ACHN (cell line): ENCODE measurements at regions not wholly inside any gene's neighbourhood (a gene's known extent, or its start where the extent isn't known, plus 50 kb on each side); places are given as distances from the start of the nearest gene placed in this dataset.
"Not testable (repeated sequence)": the region's sequence is repeated elsewhere in the genome, so short reads cannot be mapped to it uniquely, and the experiment has no call there.

Experiments
- DNase-seq: peaks from one replicate; pipeline ENCODE4 v3.0.0-alpha.2; 2015
- in situ Hi-C: cut with HindIII; loops from 2 replicates; pipeline ENCODE4 v1.10.0; 2017; ENCODE audit warnings: low sequenced_read_pairs, low pct_ligation_motif_present, low pct_unique_long_range_greater_than_20kb

DNA sequence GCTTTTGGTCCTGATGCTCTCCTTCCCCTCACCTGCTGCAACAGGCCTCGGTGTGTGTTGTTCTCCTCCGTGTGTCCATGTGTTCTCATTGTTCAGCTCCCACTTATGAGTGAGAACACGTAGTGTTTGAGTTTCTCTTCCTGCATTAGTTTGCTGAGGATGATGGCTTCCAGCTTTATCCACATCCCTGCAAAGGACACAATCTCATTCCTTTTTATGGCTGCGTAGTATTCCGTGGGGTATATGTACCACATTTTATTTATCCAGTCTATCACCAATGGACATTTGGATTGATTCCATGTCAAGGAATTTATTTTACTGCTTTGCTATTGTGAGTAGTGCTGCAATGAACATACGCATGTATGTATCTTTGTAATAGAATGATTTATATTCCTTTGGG is 116.9 kb upstream of the SIRPG start:
- in situ Hi-C loops = no loop called here

GRCh38 chr20:1773816-1774215 is 116.2 kb upstream of the SIRPG start:
- DNase-seq = no peak
- in situ Hi-C loops = no loop called here

More for the DNA sequence above, 116.9 kb upstream of the SIRPG start:
- DNase-seq = no peak

DNA sequence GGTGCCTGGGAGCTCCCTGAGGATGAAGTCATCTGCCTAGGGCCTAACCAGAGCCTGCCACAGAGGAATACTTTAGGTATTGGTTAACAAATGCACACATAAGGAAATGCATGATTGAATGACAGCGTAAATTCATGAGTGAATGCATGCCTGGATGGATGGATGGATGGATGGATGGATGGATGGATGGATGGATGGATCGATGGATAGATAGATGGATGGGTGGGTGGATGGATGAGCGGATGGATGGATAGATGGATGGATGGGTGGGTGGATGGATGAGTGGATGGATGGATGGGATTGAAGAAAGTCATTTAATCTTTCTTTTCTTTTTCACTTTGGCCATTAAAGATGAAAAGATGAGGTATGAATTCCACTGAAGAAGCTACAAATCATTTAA is 111.9 kb upstream of the SIRPG start:
- in situ Hi-C loops = no loop called here
- DNase-seq = no peak

- in situ Hi-C loops = no loop called here
- no peak for DNase-seq
These were observed 109.2 kb upstream of the SIRPG start for GRCh38 chr20:1766731-1767130.

GRCh38 chr20:1764136-1765033 is 106.8 kb upstream of the SIRPG start:
- DNase-seq = peak; percentile 72
- in situ Hi-C loops = no loop called here

DNA sequence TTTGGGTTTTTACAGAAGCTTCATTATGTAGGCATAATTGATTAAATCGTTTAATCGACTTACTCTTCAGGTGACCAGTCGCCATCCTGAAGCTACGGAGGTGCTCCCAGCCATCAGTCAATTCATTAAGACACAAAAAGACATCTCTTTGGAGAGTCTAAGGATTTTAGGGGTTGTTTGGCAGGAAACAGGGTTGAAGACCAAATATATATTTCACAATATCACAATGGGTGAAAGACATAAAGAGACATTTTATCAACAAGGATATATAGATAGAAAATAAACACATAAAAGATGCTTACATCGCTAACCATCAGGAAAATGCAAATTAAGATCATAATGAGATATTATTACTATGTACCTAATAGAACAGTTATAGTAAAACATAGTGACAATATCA is 104.0 kb upstream of the SIRPG start:
- DNase-seq = no peak
- in situ Hi-C loops = no loop called here

- peak; percentile 78 for DNase-seq
- in situ Hi-C loops = no loop called here
These were observed 103.5 kb upstream of the SIRPG start for GRCh38 chr20:1761116-1761515.

GRCh38 chr20:1758765-1759164 is 101.2 kb upstream of the SIRPG start:
- in situ Hi-C loops = no loop called here
- no peak for DNase-seq

GRCh38 chr20:1757606-1758512 is 100.3 kb upstream of the SIRPG start:
- in situ Hi-C loops = no loop called here
- DNase-seq = no peak

DNA sequence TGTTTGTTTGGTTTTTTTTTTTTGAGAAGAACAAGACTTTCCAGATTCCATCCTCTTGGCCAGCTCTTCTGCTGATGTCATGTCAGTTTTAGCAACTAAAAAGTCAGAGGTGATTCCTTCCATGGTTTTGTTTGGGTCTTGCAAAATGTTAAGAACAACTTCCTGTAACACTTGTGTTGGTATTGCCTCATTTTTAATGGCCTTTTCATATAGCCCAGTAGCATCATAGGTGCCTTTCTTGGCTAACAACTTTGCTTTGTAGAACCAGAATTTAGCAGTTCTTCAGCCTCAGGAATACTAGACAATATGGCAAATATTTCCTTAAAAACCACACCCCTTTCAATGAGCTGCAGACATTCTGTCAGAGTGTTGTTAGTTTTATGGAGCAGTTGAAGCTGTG is 99.5 kb upstream of the SIRPG start:
- no peak for DNase-seq
- in situ Hi-C loops = no loop called here

- no peak for DNase-seq
- in situ Hi-C loops = no loop called here
These were observed 97.2 kb upstream of the SIRPG start for GRCh38 chr20:1754749-1755148.

- in situ Hi-C loops = no loop called here
These were observed 96.7 kb upstream of the SIRPG start for GRCh38 chr20:1754306-1754705.

GRCh38 chr20:1752045-1752444 is 94.5 kb upstream of the SIRPG start:
- no peak for DNase-seq
- in situ Hi-C loops = no loop called here

More at GRCh38 chr20:1754306-1754705, 96.7 kb upstream of the SIRPG start:
- DNase-seq = no peak

- no peak for DNase-seq
These were observed 91.2 kb upstream of the SIRPG start for GRCh38 chr20:1748777-1749176.

DNA sequence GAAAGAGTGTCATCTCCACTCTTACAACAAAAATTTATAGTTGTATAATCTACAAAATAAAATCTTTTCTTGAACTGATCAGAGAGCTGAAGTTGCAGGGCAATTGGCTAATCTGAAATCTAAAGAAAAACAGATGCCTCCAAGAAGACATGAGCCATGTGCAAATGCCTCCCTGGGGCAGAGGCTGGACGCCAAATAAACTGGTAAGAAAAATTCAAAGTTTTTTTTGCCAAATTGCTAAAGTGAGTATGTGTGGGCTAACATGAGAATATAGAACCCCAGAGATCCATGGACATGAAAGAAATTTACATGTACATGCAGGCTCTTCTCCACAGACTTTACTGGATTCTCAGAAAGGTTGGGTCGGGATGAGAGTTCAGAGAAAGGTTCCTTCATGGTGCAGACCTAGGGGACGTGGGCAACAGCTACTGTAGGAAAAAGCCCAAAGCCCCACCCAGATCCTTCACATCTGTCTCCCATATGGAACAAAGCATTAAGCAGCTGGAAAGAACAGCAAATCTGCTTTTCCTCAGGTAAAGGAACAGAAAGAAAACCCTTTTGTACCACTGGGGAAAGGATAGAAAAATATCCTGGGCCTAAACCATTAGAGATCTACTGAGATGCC is 90.5 kb upstream of the SIRPG start:
- DNase-seq = no peak
- in situ Hi-C loops = no loop called here

More at GRCh38 chr20:1748777-1749176, 91.2 kb upstream of the SIRPG start:
- in situ Hi-C loops = no loop called here

GRCh38 chr20:1742049-1742434 is 84.5 kb upstream of the SIRPG start:
- DNase-seq, in situ Hi-C loops: not testable (repeated sequence)

DNA sequence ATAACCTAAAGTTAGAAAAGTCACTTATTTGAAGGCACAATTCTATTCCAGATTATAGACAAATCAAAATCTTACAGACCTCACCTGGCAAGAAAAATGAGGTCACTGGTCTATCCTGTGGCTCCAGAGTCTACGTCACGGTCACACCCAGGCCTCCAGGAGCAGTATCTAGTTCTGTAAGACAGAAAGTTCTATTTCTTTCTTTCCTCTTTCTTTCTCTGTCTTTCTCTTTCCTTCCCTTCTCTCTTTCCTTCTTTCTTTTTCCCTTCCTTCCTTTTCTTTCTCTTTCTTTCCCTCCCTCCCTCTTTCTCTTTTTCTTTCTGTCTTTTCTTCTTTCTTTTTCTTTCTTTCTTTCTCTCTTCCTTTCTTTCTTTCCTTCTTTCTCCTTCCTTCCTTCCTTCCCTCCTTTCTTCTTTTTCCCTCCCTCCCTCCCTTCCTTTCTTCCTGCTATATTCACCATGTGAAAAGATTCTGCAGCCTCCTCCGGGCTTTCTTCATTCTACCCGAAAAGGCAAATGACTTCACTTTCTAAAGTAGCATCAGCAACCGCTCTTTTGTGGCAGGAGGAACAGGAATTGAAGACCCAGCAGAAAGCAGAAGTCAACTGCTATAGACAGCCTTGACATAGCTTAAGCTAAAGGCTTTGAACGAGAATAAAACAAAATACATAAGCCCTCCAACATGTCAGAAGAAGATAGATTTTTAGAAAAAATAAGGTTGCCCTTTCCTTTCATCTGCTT is 83.9 kb upstream of the SIRPG start:
- in situ Hi-C loops = no loop called here
- DNase-seq = no peak

- DNase-seq = no peak
- in situ Hi-C loops = no loop called here
These were observed 79.6 kb upstream of the SIRPG start for GRCh38 chr20:1737134-1737533.
